ENCODE measurements at regions not wholly inside any gene's neighbourhood (a gene's known extent, or its start where the extent isn't known, plus 50 kb on each side); places are given as distances from the start of the nearest gene placed in this dataset.
"Not testable (repeated sequence)": the region's sequence is repeated elsewhere in the genome, so short reads cannot be mapped to it uniquely, and the experiment has no call there.

DNA sequence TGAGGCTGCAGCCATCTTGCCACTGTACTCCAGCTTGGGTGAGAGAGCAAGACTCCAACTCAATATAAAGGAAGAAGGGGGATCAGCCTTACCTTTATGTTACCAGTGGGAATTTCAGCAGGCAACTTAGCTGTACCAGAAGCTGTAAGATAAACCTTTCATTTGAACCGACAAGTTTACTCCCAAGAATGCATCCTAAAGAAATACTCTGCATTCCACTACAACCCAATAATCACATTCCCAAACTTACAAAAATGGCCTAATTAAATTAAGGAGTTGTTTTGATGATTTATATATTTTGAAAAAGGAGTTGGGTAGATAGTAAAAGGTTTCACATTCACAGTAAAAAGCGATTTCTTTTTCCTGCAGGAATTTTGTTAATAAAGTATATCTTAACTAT, 241.4 kb downstream of the TTC8 start:
- no peak for DNase-seq (ENCODE audit: low spot score)

GRCh38 chr14:89067293-89067972, 243.0 kb downstream of the TTC8 start:
- DNase-seq (ENCODE audit: low spot score), result no peak

- no peak for DNase-seq (ENCODE audit: low spot score)
Measured at GRCh38 chr14:89078021-89078795, 253.8 kb downstream of the TTC8 start.

- DNase-seq (ENCODE audit: low spot score), result no peak
Measured at GRCh38 chr14:89085231-89085731, 260.8 kb downstream of the TTC8 start.

DNA sequence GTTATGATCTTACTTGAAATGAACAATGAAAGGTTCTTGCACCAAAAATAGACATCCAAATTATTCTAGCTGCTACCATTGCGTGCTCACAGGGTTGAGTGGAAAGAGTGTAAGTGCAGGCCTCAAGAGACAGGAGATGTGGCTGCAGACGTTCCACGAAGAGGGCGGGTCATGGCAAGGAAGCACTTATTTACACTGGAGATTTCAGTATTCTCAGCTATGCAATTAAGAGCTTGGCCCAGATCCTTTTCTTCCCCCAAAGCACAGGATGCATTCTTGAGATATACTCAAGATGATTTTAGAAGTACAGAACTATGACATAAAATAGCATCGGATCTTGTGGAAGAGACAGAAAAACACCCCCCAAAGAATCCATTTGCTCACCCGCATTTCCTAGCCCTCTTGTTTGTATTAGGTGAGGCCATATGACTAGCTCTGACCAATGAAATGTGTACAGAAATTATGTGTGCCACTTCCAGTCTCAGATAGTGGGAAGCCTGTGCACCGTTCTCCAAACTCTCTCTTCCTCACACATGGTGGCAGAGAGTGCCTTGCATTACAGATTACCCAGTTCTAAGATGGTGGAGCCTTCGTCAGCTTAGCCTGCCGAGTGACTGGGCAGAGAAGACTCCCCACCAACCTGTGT, 261.4 kb downstream of the TTC8 start:
- no peak for DNase-seq (ENCODE audit: low spot score)

- no peak for DNase-seq (ENCODE audit: low spot score)
Measured at GRCh38 chr14:89088530-89088929, 264.1 kb downstream of the TTC8 start.

DNA sequence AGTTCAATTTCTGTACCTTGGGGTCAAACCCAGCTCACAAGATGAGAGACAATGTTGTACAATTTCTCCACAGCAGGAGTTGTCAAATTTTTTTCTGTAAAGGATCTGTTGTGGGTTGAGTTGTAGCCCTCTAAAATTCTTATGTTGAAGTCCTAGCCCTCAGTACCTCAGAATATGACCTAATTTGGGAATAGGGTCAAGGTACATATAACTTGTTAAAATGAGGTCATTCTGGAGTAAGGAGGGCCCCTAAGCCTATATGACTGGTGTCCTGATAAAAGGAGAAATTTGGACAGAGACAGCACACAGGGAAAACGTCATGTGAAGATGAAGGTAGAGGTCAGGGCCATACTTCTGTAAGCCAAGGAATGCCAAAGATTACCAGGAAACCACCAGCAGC, 264.9 kb downstream of the TTC8 start:
- DNase-seq (ENCODE audit: low spot score), result no peak

GRCh38 chr14:89091781-89092180, 267.3 kb downstream of the TTC8 start:
- DNase-seq (ENCODE audit: low spot score), result no peak

GRCh38 chr14:89093083-89093730, 268.8 kb downstream of the TTC8 start:
- DNase-seq (ENCODE audit: low spot score), result no peak

GRCh38 chr14:89095036-89095435, 270.6 kb downstream of the TTC8 start:
- no peak for DNase-seq (ENCODE audit: low spot score)

DNA sequence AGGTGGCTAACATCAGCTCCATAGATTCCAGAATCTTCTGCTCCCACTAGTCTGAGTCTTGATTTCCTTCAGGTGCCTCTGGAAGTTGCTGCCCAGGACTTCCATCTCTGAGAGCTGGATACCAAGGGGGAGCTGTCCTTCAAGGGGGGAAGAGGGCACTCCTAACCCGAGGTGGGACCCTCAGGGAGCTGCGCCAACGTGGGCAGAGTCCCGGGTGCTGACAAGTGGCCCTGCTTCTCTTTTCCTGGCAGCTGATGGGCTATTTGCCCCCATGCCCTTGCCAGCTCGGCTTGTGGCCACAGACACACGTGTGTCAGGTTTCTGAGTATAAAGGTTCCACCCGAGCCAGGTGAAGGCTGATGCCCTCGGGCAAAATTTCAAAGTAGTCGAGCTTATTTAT, 272.5 kb downstream of the TTC8 start:
- no peak for DNase-seq (ENCODE audit: low spot score)

- DNase-seq (ENCODE audit: low spot score), result no peak
Measured at GRCh38 chr14:89098254-89098653, 273.8 kb downstream of the TTC8 start.

DNA sequence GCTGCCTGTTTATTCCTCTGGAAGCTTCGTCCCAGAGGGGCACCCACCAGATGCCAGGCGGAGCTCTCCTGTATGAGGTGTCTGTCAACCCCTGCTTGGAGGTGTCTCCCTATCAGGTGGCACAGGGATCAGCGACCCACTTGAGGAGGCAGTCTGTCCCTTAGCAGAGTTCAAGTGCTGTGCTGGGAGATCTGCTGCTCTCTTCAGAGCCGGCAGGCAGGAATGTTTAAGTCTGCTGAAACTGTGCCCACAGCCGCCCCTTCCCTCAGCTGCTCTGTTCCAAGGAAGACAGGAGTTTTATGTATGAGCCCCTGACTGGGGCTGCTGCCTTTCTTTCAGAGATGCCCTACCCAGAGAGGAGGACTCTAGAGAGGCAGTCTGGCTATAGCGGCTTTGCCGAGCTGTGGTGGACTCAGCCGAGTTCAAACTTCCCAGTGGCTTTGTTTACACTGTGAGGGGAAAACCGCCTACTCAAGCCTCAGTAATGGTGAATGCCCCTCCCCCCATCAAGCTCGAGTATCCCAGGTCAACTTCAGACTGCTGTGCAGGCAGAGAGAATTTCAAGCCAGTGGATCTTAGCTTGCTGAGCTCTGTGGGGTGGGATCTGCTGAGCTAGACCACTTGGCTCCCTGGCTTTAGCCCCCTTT, 279.8 kb downstream of the TTC8 start:
- DNase-seq (ENCODE audit: low spot score), result not testable (repeated sequence)

DNA sequence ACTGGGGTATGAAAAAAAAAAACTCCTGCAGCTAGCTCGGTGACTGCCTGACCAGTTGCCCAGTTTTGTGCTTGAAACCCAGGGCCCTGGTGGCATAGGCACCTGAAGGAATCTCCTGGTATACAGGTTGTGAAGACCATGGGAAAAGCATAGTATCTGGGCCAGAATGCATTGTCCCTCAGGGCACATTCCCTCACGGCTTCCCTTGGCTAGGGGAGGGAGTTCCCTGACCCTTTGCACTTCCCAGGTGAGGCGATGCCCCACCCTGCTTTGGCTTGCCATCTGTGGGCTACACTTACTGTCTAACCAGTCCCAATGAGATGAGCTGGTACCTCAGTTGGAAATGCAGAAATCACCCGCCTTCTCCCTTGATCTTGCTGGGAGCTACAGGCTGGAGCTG, 280.4 kb downstream of the TTC8 start:
- not testable (repeated sequence) for DNase-seq (ENCODE audit: low spot score)
